ENCODE measurements at regions not wholly inside any gene's neighbourhood (a gene's known extent, or its start where the extent isn't known, plus 50 kb on each side); places are given as distances from the start of the nearest gene placed in this dataset.

DNA sequence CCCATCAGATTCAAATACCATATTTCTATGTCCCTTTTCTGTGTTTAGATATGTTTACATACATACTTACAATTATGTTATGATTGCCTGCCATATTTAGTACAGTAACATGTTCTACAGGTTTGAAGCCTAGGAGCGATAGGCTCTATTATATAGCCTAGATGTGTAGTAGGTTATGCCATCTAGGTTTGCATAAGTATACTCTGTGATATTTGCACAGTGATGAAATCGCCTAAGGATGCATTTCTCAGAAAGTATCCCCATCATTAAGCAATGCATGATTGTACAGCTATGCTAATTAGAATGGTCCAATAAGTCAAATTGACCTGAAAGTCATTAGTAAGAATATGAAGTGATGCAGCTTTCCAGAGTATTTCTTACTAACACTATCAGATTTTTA lies 1171.7 kb upstream of the LRRTM3 start:
- TF ChIP-seq EZH2phosphoT487 (conservative IDR thresholded peaks at IDR 0.05; ENCODE audit: low read length): no peak
- TF ChIP-seq, protein P1, sequence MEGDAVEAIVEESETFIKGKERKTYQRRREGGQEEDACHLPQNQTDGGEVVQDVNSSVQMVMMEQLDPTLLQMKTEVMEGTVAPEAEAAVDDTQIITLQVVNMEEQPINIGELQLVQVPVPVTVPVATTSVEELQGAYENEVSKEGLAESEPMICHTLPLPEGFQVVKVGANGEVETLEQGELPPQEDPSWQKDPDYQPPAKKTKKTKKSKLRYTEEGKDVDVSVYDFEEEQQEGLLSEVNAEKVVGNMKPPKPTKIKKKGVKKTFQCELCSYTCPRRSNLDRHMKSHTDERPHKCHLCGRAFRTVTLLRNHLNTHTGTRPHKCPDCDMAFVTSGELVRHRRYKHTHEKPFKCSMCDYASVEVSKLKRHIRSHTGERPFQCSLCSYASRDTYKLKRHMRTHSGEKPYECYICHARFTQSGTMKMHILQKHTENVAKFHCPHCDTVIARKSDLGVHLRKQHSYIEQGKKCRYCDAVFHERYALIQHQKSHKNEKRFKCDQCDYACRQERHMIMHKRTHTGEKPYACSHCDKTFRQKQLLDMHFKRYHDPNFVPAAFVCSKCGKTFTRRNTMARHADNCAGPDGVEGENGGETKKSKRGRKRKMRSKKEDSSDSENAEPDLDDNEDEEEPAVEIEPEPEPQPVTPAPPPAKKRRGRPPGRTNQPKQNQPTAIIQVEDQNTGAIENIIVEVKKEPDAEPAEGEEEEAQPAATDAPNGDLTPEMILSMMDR (IDR thresholded peaks at IDR 0.05; ENCODE audit: insufficient read depth, low read length, poor library complexity, severe bottlenecking): no peak
- no peaks in the 10 kb centered on the region for H4K20me1 ChIP-seq (ENCODE audit: low read depth, low read length)
- no peaks in the 10 kb centered on the region for H3F3A ChIP-seq (ENCODE audit: insufficient read depth)

DNA sequence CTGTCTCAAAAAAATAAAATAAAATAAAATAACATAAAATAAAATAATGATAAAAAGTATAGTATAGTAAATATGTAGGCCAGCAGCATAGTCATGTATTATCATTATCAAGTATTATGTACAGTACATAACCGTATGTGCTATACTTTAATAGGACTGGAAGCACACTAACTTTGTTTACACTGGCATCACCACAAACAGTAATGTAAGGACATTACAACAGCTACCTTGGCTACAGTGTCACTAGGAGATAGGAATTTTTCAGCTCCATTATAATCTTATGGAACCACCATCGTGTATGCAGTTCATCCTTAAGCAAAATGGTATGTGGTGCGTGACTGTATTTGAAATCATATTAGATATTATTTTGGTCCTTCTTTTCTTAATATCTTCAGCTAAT lies 1163.5 kb upstream of the LRRTM3 start:
- no peak overlapping the region for H3K27ac ChIP-seq (ENCODE audit: low read depth, low read length)
- H2AFZ ChIP-seq (ENCODE audit: low read depth, low read length, severe bottlenecking): no peak overlapping the region
- no peaks in the 10 kb centered on the region for H3F3A ChIP-seq (ENCODE audit: insufficient read depth)
- no peaks in the 10 kb centered on the region for H4K20me1 ChIP-seq (ENCODE audit: low read depth, low read length)
- no peaks in the 10 kb centered on the region for H3K36me3 ChIP-seq (ENCODE audit: low read length)
- TF ChIP-seq EZH2phosphoT487 (conservative IDR thresholded peaks at IDR 0.05; ENCODE audit: low read length): no peak
- TF ChIP-seq, protein P1 (IDR thresholded peaks at IDR 0.05; ENCODE audit: insufficient read depth, low read length, poor library complexity, severe bottlenecking): no peak
- no peak overlapping the region for H3K9ac ChIP-seq (ENCODE audit: low read length)
- H3K4me2 ChIP-seq (ENCODE audit: low read depth, low read length, poor library complexity, severe bottlenecking): no peak overlapping the region
- H3K4me3 ChIP-seq (ENCODE audit: insufficient read depth, low read length, poor library complexity, severe bottlenecking): no peak overlapping the region
- H3K9me3 ChIP-seq (ENCODE audit: insufficient read depth, low read length): no peaks in the 10 kb centered on the region
- no peaks in the 10 kb centered on the region for H3K9me2 ChIP-seq (replicated peaks; ENCODE audit: insufficient read depth, low read length)
- no peaks in the 10 kb centered on the region for H3K79me2 ChIP-seq (ENCODE audit: insufficient read depth, low read length)
- H3K27me3 ChIP-seq (ENCODE audit: low read length): no peaks in the 10 kb centered on the region

More for the DNA sequence above, 1171.7 kb upstream of the LRRTM3 start:
- Histone ChIP-seq H3K4me2 (ENCODE audit: low read depth, low read length, poor library complexity, severe bottlenecking) (no peak overlapping the region), H3K9me2 (replicated peaks; ENCODE audit: insufficient read depth, low read length) (no peaks in the 10 kb centered on the region), H3K79me2 (ENCODE audit: insufficient read depth, low read length) (no peaks in the 10 kb centered on the region), H3K4me3 (ENCODE audit: insufficient read depth, low read length, poor library complexity, severe bottlenecking) (no peak overlapping the region), H2AFZ (ENCODE audit: low read depth, low read length, severe bottlenecking) (no peak overlapping the region), H3K9ac (ENCODE audit: low read length) (no peak overlapping the region), H3K9me3 (ENCODE audit: insufficient read depth, low read length) (no peaks in the 10 kb centered on the region), H3K27me3 (ENCODE audit: low read length) (no peaks in the 10 kb centered on the region), H3K27ac (ENCODE audit: low read depth, low read length) (no peak overlapping the region), H3K36me3 (ENCODE audit: low read length) (no peaks in the 10 kb centered on the region)

DNA sequence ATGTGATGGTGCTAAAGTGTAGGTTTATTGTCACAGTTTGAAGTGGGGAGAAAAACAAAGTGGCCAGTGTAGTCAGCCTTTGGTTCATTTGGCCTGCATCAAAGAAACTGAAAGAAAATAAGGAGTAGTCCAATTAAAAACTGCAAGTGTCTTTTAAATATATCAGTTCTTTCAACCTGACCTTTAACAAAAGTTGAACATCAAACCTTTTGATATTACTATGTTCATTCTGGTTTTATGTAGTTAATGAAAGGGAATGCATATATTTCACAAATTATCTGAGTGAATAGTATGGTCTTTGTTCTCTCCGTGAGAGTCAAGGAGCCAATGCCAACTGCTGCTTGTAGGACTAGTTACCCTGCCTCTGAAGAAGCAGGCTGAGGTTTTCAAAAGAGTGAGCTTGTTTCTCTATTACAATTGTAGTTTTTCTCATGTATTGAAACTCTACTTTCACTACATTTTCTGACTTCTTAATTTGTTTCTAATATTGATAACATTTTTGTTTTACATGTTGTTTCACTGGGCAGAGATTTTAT lies 1160.8 kb upstream of the LRRTM3 start:
- TF ChIP-seq EZH2phosphoT487 (conservative IDR thresholded peaks at IDR 0.05; ENCODE audit: low read length): no peak
- TF ChIP-seq, protein P1 (IDR thresholded peaks at IDR 0.05; ENCODE audit: insufficient read depth, low read length, poor library complexity, severe bottlenecking): no peak
- Histone ChIP-seq H3F3A (ENCODE audit: insufficient read depth) (no peaks in the 10 kb centered on the region), H3K36me3 (ENCODE audit: low read length) (no peaks in the 10 kb centered on the region), H3K27me3 (ENCODE audit: low read length) (no peaks in the 10 kb centered on the region), H2AFZ (ENCODE audit: low read depth, low read length, severe bottlenecking) (no peak overlapping the region), H3K4me2 (ENCODE audit: low read depth, low read length, poor library complexity, severe bottlenecking) (no peak overlapping the region), H3K27ac (ENCODE audit: low read depth, low read length) (no peak overlapping the region), H3K9me3 (ENCODE audit: insufficient read depth, low read length) (no peaks in the 10 kb centered on the region), H3K9ac (ENCODE audit: low read length) (no peak overlapping the region), H4K20me1 (ENCODE audit: low read depth, low read length) (no peaks in the 10 kb centered on the region), H3K4me3 (ENCODE audit: insufficient read depth, low read length, poor library complexity, severe bottlenecking) (no peak overlapping the region), H3K9me2 (replicated peaks; ENCODE audit: insufficient read depth, low read length) (no peaks in the 10 kb centered on the region), H3K79me2 (ENCODE audit: insufficient read depth, low read length) (no peaks in the 10 kb centered on the region)
